GM19467 (cell line): ENCODE measurements at regions not wholly inside any gene's neighbourhood (a gene's known extent, or its start where the extent isn't known, plus 50 kb on each side); places are given as distances from the start of the nearest gene placed in this dataset.
A peak's percentile ranks its signal among the peaks of the same experiment; 100 is the strongest.
"Not testable (repeated sequence)": the region's sequence is repeated elsewhere in the genome, so short reads cannot be mapped to it uniquely, and the experiment has no call there.

Source experiments
- ATAC-seq: cut with Tn5 transposase; IDR thresholded peaks from one replicate; pipeline ENCODE4 v1.9.1; 2021; ENCODE audit warnings: mild to moderate bottlenecking, moderate library complexity; ENCODE audit not compliant: unreplicated experiment

DNA sequence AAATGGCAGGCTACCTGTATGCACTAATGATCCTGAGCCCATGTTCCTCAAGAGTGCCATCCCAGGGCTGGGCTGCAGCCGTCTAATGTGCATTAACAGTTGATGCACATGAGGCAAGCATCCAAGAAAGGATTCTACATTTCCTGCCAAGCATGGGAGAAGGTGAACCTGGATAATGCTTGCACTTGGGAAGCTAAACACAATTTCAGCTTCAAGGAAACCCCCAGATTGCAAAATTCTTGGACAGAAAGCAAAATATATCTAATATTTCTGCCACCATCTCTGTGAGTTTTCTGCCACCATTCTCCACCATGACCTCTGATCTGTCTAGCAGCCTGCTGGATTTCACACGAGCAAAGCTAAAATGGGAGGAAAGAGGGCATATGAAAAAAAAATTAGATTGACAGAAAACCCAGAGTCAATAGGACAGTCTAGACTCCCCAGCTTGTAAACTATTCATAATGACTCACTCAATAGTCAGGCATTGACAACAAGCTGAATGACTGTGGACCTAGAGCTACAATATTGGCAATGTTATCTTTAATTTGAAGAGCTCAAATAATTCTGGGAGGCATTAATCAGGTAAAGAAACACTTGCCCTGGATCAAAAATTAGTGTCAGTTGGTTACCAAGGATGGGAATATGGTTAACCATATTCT lies 91.9 kb upstream of the BCL2L14 start:
- no peak for ATAC-seq

- ATAC-seq, result no peak
Measured at GRCh38 chr12:11980115-11980514, 90.6 kb upstream of the BCL2L14 start.

GRCh38 chr12:11981121-11981733 lies 89.5 kb upstream of the BCL2L14 start:
- peak; percentile 80 for ATAC-seq

DNA sequence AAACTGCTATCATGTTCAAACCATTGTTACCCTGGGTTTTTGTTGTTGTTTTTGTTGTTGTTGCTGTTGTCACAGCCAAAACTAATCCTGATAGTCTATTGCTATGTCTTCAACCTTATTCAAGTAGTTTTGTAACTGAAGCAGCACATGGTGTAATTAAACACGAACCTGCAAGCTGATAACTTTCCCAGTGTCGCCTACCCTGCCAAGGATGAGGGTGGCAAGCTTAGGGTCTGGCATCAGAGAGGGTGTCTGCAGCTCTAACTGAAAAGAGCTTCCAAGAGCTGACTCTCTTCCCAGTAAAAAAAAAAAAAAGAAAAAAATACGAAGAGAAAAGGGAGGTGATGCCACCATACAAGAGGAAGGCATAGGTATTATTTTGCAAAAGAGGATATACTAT lies 86.3 kb upstream of the BCL2L14 start:
- ATAC-seq, result no peak

DNA sequence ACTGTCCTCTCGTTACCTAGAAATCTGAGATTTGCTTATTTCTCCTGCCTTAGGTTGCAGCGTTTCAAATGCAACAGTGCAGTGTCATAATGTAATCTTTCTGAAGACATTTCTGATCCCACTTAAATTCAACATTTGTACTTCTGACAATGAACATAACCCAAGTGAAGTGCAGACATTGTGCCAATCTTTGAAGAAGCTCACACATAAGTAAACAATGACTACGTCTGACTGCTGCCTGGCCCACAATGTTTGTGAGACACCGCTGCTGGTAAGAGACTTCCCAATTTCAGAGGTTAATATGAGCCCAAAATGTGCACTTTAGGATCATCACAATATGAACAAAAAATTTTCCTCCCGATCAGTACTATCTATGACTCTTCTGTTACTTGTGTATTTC lies 84.6 kb upstream of the BCL2L14 start:
- no peak for ATAC-seq

DNA sequence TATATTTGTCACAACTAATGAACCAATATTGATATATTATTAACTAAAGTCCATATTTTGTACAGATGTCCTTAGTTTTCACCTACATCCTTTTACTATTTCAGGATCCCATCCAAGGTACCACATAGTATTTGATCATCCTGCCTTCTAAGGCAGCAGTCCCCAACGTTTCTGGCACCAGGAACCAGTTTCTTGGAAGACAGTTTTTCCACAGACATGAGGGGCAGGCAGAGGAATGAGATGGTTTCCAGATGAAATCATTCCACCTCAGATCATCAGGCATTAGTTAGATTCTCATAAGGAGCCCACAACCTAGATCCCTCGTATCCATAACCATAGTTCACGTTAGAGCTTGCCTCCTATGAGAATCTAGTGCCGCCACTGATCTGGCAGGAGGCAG lies 82.8 kb upstream of the BCL2L14 start:
- no peak for ATAC-seq

DNA sequence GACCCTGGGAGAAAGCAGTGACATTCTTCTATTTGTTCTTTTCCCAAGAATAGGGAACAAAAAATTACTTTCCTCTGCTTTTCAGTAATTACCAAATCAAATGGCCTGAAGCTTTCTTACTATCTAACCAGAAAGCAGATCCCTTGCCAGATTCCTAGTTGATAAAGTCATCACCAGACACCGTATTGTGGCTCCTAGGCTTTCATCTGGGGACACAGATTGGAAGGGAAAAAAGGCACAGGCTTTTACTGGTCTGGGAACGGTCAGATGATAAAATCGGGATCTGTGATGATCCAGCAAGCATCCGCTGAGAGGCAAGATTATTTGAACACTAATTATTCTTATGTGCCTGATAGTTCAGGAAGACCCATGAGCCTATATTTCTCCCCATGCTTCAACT lies 79.1 kb upstream of the BCL2L14 start:
- ATAC-seq, result no peak

DNA sequence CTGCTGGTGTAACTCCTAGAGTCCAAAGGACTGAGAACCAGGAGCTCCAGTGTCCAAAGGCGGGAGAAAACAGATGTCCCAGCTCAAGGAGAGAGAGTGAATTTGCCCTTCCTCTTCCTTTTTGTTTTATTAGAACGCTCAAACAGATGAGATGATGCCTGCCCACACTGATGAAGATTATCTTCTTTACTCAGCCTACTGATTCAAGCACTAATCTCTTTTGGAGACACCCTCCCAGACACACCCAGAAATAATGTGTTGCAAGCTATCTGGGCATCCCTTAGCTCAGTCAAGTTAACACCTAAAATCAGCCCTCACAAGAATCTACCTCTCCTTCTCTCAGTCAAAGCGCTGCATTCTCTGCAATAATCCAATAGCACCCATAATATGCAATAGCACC lies 78.2 kb upstream of the BCL2L14 start:
- ATAC-seq, result no peak

GRCh38 chr12:11998307-11998943 lies 72.3 kb upstream of the BCL2L14 start:
- not testable (repeated sequence) for ATAC-seq

GRCh38 chr12:11998944-11999315 lies 71.8 kb upstream of the BCL2L14 start:
- ATAC-seq, result no peak

DNA sequence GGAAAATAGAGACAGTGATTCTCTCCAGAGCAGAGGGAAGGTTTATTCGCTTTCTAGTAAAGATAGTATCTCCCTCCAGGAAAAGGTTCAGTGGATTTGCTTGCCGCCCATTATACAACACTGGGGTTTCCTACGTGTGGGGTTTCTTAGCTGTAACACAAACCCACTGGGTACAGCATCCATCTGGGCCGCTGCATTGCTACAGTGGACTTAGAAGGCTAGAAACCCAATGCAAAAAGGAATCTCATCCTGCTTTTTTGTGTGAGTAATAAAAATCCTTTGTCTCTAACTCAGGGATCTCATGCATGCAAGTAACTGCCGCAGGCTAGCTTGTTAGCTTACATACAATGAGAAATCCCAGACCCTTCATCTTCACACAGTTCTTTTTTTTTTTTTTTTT lies 67.1 kb upstream of the BCL2L14 start:
- ATAC-seq, result no peak

- no peak for ATAC-seq
Measured at GRCh38 chr12:12004524-12004923, 66.2 kb upstream of the BCL2L14 start.

GRCh38 chr12:12007001-12007712 lies 63.6 kb upstream of the BCL2L14 start:
- ATAC-seq, result no peak

GRCh38 chr12:12007713-12008231 lies 63.0 kb upstream of the BCL2L14 start:
- no peak for ATAC-seq

DNA sequence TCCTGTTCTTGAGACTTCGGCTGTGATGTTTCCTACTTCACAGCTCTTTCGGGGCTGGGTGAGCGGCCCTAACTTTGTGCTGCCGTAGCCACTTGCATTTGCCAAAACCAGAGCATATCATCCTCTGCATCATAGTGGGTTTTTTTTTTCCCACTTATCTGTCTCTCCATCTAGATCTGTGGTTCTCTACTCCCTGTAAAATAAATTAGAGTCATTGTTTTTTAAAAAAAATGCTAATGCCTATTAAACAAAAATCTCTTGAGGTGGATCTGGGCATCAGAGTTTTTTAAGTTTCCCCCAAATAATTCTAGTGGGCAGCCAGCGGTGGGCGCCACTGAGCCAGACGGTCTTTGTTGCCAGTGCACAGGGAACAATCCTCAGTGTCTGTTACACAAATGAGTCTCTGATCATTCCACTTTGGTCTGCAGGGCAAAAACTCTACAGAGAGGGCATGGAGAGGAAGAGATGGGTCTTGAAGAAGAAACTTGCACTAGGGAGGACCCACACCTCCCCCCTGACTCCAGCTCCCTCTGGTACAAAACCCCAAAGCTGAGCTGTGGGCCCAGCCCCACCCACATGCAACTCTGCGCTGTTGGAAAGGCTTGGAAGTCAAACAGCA lies 62.4 kb upstream of the BCL2L14 start:
- no peak for ATAC-seq

- ATAC-seq, result peak; percentile 35
Measured at GRCh38 chr12:12008931-12009611, 61.7 kb upstream of the BCL2L14 start.

- ATAC-seq, result not testable (repeated sequence)
Measured at GRCh38 chr12:12009749-12010276, 60.9 kb upstream of the BCL2L14 start.

- ATAC-seq, result peak; percentile 52
Measured at GRCh38 chr12:12010277-12011039, 60.3 kb upstream of the BCL2L14 start.

DNA sequence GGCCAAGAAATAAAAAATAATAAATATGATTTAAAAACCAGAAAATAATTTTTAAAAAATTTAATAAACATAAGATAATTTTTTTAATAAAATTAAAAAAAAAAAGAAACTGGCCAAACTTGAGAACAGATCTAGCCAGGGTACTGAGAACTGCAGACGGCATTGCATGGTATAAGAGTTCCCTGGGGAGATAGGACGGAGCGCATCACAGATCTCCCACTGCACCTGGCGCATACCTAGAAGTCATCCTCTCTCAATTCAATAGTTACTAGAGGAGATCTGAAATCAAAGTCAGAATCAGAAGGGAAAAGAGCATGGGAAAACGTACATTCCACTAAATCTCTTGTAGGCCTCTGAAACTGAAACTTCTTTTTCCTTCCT lies 58.9 kb upstream of the BCL2L14 start:
- ATAC-seq, result no peak
